Cardiac septum (tissue), 1 donor: ENCODE measurements at regions not wholly inside any gene's neighbourhood (a gene's known extent, or its start where the extent isn't known, plus 50 kb on each side); places are given as distances from the start of the nearest gene placed in this dataset.
"Not testable (repeated sequence)": the region's sequence is repeated elsewhere in the genome, so short reads cannot be mapped to it uniquely, and the experiment has no call there.

ENCODE experiments used
- DNase-seq: peaks from one replicate; pipeline ENCODE4 v3.0.0-alpha.2; 2020; ENCODE audit warnings: low spot score
- intact Hi-C: fragments of 100-400 bp; cut with DNase I; formaldehyde crosslinking; loops from one replicate; pipeline ENCODE4 v1.14.0; 2022
- donor health status: DM: no; HTN: no; CAD: no.

DNA sequence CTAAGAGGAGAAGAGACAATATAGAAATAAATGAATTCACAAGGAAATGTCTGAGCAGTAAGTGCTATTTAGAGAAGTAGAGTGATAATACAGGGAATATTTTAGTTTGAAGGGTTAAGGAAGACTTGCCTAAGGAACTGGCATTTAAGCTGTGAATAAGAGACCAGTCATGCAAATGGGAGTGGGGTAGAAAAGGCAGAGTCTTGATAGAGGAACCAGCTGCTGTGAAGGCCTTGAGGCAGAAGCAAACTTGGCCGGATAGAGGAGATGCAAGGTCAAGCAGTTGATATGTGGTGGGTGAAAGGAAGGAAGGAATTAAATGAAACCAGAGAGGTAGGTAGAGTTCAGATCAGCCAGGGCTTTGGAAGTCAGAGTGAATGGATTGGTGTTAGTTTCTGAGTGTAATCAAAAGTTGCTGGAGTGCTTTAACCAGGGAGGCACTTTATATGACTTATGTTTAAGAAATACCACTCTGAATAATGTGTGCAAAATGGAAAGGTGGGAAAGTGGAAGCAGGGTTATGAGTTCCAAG lies 198.4 kb upstream of the SESN3 start:
- DNase-seq = no peak
- intact Hi-C loops = no loop called here

DNA sequence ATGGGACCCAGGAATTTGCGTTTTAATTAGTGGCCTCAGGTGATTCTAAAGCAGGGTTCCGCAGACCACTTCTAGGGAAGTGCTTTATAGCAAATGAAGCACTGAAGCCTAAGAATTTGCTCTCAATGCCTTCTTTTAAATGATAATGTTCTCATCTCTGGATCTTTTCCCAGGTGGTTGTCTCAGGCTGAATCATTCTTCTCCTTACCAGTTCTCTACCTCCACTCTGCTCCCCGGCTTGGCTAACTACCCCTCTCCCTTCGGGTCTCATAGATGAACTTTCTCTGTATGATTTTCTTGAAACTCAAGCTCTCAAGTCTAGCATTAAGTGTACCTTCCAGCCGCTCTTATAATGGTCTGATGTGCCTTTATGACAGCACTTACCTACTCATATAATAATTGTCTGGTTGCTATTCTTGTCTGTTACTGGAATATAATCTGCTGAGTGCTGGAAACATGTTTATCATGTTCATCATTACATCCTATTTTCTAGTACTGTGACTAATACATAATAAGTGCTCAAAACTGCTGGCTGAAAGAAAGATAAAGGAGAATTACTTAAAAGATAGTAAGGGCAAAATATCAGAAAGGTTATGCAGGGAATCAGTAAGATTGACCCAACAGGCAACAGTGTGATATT lies 195.9 kb upstream of the SESN3 start:
- DNase-seq = no peak
- intact Hi-C loops = no loop called here

DNA sequence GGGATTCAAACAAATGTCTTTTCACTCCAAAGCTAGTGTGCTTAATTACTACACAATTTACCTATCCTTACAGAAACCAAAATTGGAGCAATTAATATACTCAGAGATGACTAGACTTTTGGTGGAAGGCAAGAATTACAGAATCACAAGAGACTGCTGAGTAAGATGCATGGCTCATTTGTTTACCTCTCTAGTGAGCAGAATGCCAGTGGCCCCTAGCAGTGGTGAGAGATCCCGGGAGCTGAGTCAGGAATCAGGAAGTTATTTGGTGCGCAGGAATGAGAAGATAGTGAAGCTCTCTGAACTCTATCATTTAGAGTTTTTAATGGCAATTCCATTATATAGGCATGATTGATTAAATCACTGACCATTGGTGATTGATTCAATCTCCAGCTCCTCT lies 188.9 kb upstream of the SESN3 start:
- DNase-seq = no peak
- intact Hi-C loops = no loop called here

DNA sequence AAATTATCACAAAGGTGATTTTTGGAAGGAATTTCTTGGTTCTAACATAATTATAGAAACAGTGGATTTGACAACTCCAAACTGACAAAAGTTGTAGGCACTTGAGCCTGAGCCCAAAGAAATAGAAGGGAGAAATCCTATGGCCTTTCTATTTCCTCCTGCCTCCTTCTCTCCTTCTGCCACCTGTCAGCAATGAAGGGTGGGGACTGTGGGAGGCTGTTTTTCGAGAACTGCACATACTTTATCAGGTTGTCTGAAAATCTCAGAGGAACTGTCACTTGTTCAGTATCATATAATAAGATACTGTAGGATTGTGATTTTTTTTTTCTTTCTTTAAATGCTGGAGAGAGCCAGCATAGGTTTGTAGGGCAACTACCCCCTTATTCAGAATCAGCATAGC lies 187.9 kb upstream of the SESN3 start:
- intact Hi-C loops = no loop called here
- DNase-seq = no peak

DNA sequence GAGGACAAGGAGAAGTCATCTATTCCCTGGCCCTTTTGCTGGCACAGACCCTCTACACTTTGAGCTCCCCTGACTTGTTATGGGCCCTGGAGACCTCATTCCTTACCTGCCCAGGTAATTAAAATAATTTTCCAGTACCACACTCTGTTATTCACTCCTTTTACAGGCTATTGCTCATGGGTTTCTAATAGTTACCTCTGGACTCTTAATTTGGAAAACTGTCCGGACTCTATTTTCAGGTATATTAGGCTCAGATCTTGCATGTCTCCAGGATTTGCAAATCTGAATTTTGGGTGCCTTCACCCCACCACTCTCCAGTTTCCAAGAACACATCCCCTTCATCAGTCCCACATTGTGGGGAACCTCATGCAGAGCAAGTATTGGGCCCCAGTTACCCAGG lies 186.8 kb upstream of the SESN3 start:
- intact Hi-C loops = no loop called here
- DNase-seq = no peak

DNA sequence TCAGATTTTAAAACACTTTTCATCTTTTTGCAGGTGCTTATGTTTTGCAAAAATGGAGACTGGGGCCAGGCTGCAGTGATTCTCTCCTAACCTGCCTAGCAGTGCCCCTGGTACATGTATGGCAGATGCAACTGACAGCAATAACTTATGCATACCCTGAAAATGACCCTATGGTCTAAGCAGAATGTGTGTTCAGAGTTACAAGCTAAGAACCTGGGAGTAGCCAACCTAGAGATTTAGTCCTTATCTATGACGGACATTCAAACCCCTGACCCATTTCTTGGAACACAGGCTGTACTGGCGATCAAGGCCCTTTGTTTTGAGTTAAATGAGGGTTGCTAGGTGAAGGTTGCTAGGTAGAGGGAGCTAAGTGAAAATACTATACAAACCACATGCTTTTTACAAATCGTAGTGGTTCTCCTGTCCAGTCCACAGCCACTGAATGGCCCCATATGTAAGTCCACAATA lies 184.9 kb upstream of the SESN3 start:
- intact Hi-C loops = no loop called here
- no peak for DNase-seq

DNA sequence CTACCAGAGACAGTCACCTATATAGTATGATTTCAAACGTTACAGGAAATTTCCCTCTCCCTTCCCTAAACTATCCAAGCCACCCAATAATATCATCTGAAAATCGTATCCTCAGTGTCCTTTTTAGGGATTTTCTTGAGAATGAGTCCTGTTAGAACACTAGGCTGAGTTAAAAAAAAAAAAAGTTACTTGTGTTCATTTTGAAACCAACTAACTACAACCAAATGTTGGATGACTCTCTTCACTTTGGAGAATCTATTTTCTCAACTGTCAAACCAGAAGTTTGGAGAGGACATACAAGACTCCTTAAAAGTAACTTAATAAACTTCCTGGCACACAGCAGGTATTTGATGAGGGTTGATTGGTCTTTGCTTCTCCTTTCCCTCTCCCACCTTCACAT lies 183.2 kb upstream of the SESN3 start:
- intact Hi-C loops = no loop called here
- DNase-seq = no peak

DNA sequence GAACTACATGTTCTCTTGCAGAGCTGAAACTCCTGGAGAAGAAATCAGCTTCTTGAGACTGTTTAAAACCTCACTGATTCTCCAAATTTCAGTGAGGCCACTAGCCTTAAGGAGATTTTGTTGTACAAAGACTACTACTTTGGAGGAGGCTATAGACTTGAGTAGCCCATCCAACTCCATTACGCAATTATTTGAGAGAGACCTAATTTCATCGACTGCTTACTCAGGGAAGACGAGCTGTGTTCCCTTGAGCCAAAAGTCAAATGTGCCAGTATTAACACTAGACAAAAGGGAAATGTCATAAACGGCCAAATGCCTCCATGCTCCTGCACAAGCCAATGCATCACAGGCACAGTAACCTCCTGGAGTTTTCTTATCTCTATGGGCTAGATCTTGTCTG lies 182.8 kb upstream of the SESN3 start:
- intact Hi-C loops = no loop called here
- no peak for DNase-seq

DNA sequence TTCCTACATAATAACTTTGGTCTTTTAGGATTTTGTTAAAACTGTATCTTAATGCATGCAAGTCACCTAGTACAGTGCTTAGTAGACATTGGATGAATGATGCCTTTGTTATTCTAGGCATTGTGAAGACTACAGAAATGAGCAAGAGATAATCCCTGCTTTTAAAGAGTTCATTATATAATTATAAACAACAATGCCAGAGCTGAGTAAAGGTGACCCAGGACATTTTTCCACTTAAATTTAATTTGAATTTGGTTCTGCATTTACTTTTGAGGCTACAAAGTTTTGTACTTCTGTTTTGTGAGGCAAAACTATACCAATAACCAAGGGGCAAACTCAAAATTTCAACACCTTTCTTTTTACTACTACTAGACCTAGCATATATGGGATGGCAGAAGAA lies 182.0 kb upstream of the SESN3 start:
- DNase-seq = no peak
- intact Hi-C loops = no loop called here

DNA sequence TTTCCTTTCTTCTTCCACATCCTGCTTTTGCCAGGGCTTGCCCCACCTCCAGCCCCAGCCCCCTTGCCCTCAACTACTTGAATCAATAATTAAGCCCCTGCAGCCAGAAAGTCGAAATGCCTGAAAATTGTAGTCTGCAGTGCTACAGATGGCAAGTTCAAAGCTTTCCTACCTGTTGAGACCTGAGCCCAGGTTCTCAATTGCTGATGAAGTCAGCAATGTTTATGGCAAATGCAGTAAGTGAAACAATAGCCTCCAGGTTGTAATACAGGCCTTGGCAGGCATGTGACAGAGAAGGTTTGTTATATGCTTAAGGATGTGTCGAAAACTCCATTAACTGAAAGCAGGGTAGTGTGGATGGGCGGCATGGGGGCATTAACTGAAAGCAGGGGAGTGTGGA lies 181.1 kb upstream of the SESN3 start:
- intact Hi-C loops = no loop called here
- DNase-seq = no peak

DNA sequence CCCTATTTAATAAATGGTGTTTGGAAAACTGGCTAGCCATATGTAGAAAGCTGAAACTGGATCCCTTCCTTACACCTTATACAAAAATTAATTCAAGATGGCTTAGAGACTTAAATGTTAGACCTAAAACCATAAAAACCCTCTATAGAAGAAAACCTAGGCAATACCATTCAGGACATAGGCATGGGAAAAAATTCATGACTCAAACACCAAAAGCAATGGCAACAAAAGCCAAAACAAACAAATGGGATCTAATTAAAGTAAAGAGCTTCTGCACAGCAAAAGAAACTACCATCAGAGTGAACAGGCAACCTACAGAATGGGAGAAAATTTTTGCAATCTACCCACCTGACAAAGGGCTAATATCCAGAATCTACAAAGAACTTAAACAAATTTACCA lies 179.7 kb upstream of the SESN3 start:
- DNase-seq, intact Hi-C loops: not testable (repeated sequence)

DNA sequence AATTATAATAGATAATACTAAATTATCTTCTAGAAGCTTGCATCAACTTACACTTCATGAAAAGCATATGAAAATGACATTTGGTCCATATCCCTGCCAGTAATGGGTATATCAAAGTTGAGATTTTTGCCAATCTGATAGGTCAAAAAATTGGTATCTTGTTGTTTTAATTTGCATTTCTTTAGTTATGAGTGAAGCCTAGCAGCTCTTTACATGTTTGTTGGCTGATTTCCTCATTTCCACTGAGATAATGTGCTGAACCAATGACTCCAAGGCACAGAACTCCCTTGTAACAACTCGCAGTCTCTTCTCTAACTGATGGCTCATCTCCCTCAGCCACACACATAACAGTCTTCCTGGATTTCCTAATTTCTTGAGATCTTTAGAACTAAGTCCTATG lies 175.3 kb upstream of the SESN3 start:
- intact Hi-C loops = no loop called here
- DNase-seq = no peak

DNA sequence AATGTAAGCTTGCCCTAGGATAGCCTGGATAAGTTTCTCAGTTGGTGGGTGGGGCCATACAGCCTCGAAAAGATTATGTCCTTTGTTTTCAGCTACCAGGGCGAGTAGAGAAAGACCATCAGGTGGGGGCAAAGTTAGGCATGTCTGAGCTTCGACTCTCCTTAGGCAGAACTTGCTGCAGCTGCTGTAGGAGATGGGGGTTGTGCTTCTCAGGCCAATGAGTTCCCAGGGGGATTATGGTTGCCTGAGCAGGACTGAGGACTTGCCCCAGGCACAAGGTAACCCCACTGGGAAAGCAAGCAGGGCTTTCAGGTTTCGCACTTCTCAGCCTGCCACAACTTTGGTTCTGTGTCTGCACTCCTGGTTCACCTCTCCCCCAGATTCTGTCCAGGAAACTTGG lies 173.4 kb upstream of the SESN3 start:
- intact Hi-C loops = no loop called here
- no peak for DNase-seq

DNA sequence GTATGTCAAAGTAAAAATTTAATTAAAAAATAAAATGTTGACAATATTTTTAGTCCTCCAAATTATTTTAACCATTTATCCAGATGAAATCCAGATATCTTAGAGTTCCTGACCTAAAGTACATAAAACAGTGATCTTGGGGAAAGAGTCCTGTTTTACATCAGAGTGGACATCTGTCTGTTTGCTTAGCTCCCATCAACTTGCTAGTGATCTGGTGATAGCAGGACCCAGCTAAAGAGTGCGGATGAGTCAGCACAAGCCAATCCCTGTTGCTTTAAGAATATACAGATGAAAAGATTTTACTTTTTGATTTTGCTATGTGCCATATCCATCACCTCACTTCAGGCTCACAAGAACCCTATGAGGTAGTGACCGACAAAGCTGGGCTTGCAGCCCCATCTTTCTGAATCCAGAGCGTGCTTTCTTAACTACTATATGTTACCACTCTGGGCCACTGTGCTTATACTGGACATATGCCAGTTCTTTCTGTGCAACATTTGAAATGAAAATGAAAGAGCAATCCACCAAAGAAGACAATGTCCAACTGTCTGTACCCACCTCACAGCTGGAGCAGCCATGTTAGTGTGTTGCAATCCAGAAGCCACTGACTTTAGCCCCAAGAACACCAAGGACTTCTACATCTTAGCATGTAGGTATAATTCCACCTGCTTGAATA lies 167.6 kb upstream of the SESN3 start:
- intact Hi-C loops = no loop called here
- no peak for DNase-seq

DNA sequence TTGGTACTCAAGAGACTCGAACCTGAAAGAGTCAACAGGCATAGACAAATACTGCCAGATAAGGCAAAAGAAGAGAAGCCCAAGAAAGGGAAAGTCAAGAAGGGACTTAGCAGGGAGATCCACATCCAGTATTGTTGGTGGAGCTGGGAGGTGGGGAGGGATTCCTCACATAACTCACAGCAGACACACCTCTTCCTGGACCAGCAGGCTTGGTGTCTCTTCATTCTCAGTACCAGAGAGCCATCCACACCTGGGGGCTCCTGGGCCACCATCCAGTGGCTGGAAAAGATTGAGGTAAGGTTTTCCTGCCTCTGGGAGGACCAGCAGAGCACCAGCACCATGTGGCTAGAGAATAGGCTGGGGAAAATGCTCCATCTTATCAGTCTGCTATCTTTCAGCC lies 161.6 kb upstream of the SESN3 start:
- intact Hi-C loops = no loop called here
- no peak for DNase-seq

DNA sequence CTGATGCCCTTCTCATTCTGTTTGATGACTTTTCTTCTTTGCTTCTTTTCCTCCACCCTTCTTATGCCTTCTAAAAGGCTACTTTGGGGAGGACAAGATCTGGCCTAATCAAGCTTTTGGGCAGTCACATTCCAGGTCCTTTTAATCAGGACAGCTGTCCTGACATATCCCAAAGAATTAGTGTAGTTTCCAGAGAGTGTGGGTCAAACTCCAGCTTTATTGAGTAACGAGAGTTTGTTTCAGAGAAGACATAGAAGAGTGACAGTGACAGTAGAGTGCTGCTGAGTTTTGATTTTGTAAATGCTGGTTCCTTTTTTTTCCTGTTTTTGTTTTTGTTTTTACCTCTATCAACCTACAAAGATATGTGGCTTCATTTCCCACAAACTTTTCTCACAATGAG lies 158.4 kb upstream of the SESN3 start:
- intact Hi-C loops = no loop called here
- DNase-seq = no peak

DNA sequence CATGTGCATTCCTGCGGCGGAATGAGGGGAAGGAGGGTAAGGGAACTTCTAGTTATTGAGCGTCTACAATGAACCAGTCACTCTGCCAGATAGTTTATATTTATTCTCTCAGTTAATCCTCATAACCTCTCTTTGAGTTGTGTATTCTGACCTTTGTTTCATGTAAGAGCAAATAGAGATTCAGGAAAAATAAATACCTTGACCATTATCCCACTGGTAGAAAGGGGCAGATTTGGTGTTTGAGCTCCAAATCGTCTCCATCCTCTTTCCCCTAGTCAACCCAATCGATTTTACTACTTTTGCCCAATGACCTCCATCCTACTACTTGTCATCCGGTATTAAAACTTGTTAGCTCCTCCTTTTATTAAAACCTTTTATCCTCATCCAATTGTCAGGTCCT lies 157.1 kb upstream of the SESN3 start:
- intact Hi-C loops = no loop called here
- DNase-seq = no peak

DNA sequence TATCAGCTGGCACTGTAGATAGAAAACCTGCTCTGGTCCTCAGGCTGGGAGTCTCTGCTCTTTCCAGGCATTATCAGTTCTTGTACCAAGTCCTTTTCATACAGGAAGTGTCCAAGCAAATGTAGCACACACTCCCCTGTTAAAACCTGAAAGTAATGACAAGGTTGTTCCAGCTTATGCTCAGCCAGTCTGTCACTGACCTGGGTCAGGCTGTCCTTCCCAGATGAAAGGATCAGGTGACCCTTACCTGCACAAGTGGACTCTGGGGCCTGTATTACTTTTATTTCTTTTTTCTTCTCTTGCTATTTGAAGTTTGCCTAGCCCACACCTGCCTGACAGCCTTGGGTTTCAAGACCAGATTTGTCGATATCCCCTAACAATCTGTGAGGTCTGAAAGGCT lies 156.3 kb upstream of the SESN3 start:
- intact Hi-C loops = no loop called here
- DNase-seq = no peak

DNA sequence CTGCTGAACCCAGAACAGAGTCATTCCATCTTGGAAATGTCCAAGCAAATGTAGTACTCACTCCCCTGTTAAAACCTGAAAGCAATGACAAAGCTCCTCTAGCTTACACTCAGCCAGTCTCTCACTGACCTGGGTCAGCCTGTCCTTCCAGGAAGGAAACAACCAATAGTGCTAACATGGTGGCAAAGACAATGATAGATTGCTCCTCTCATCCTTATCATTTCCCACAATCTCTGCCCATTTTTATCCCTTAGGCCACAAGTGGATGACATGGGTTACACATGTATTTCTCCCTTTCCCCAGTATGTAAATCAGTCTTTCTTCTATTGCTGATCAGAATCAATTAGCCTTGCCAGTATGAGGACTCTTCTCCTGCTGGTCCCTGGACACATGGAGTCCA lies 154.6 kb upstream of the SESN3 start:
- intact Hi-C loops = no loop called here
- DNase-seq = no peak

DNA sequence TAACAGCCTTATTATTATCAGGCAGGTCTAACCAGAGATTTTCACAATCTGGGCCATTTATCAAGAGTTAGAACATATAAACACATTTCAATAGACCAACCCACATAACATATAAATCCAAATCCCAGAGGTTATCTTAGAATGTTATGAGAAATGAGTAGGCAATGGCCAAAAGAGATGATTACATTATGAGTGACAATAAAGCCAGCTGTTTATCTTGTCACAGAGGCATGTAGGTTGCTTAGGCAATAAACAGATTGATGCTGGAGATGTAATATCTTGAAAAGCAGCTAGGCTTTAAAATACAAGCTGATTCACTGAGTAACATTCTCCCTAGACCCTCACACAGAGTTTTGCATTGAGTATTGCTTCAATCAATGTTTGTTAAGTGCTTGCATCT lies 148.5 kb upstream of the SESN3 start:
- intact Hi-C loops = no loop called here
- DNase-seq = no peak

DNA sequence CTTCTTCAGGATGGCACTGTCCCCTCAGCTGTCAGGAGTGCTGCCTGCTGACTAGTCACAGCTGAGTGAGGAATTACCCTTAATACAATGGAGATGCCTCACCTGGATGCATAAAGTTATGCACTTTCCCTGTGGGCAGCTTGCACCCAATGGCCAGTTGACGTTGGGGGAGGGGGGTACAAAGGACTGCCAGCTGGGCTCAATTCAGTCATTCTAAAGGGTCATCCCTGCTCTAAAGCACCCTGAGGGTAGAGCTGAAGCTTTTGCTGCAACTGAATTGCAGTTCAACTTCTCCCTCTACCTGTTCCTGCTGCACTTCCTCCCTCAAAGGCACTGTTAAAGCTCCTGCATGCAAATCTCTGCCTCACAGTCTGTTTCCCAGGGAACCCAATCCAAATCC lies 147.8 kb upstream of the SESN3 start:
- no peak for DNase-seq
- intact Hi-C loops = no loop called here

DNA sequence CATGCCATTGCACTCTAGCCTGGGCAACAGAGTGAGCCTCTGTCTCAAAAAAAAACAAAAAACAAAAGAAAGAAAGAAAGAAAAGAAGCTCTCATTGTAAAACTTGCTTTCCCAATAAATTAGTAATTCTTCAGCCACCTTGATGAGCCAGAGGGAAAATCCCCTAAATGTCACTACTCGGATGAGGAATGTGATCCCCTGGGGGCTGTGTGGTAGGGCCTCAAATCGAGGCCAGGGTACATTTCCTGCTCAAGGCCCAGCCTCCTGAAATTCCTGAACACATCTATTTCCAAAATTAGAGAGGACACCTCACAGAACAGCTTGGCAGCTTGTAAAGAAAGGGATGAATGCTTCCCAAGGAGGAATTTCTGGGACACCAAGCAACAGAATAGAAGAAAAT lies 147.1 kb upstream of the SESN3 start:
- DNase-seq = no peak
- intact Hi-C loops = no loop called here
